Kidney epithelial cell (primary cell): ENCODE measurements at regions not wholly inside any gene's neighbourhood (a gene's known extent, or its start where the extent isn't known, plus 50 kb on each side); places are given as distances from the start of the nearest gene placed in this dataset.

Source experiments
- DNase-seq: peaks from one replicate; pipeline ENCODE4 v3.0.0-alpha.2; 2010; ENCODE audit warnings: low read depth
- H3K27me3 ChIP-seq: 2 replicates; pipeline ENCODE4 v1.6.0; 2011; ENCODE audit warnings: low read length; ENCODE audit not compliant: control insufficient read depth, insufficient read depth
- H3K36me3 ChIP-seq: 2 replicates; pipeline ENCODE4 v1.5.1; 2011; ENCODE audit warnings: low read length; ENCODE audit not compliant: control insufficient read depth, insufficient read depth
- H3K4me3 ChIP-seq: 2 replicates; pipeline ENCODE4 v1.5.1; 2011; ENCODE audit warnings: low read depth, mild to moderate bottlenecking, control low read depth, low read length
- CTCF ChIP-seq: IDR thresholded peaks from 2 replicates; pipeline ENCODE4 v1.5.1; 2011; ENCODE audit warnings: mild to moderate bottlenecking, moderate library complexity, low read length, control low read depth, inconsistent platforms; ENCODE audit not compliant: insufficient read depth, poor library complexity, severe bottlenecking

- Histone ChIP-seq H3K4me3 (no peak overlapping the region), H3K36me3 (no peaks in the 10 kb centered on the region), H3K27me3 (no peaks in the 10 kb centered on the region)
- no peak for DNase-seq
- TF ChIP-seq CTCF: no peak
Measured at GRCh38 chr9:115743709-115744605, 409.6 kb upstream of the PAPPA start.

GRCh38 chr9:115746496-115746895, 407.1 kb upstream of the PAPPA start:
- no peak for TF ChIP-seq CTCF
- Histone ChIP-seq H3K27me3 (no peaks in the 10 kb centered on the region), H3K4me3 (no peak overlapping the region), H3K36me3 (no peaks in the 10 kb centered on the region)
- DNase-seq: no peak

- Histone ChIP-seq H3K36me3 (no peaks in the 10 kb centered on the region), H3K27me3 (no peaks in the 10 kb centered on the region), H3K4me3 (no peak overlapping the region)
- DNase-seq: no peak
- TF ChIP-seq CTCF: no peak
Measured at GRCh38 chr9:115747731-115748130, 405.9 kb upstream of the PAPPA start.

- Histone ChIP-seq H3K27me3 (no peaks in the 10 kb centered on the region), H3K36me3 (no peaks in the 10 kb centered on the region), H3K4me3 (no peak overlapping the region)
- no peak for DNase-seq
- TF ChIP-seq CTCF: no peak
Measured at GRCh38 chr9:115756736-115757135, 396.9 kb upstream of the PAPPA start.

- H3K36me3 ChIP-seq: no peaks in the 10 kb centered on the region
- DNase-seq: no peak
- no peak overlapping the region for H3K4me3 ChIP-seq
- no peak for TF ChIP-seq CTCF
- H3K27me3 ChIP-seq: no peaks in the 10 kb centered on the region
Measured at GRCh38 chr9:115757461-115757860, 396.1 kb upstream of the PAPPA start.

- no peak for DNase-seq
Measured at GRCh38 chr9:115758441-115758840, 395.1 kb upstream of the PAPPA start.

More at GRCh38 chr9:115758441-115758840, 395.1 kb upstream of the PAPPA start:
- Histone ChIP-seq H3K27me3 (no peaks in the 10 kb centered on the region), H3K36me3 (no peaks in the 10 kb centered on the region), H3K4me3 (no peak overlapping the region)
- no peak for TF ChIP-seq CTCF
